Peyer's patch (tissue), 4 donors: ENCODE measurements at regions not wholly inside any gene's neighbourhood (a gene's known extent, or its start where the extent isn't known, plus 50 kb on each side); places are given as distances from the start of the nearest gene placed in this dataset.

Source experiments
- DNase-seq, 3 donors: peaks; one replicate each; pipeline ENCODE4 v3.0.0-alpha.2; 2017 to 2019
- H3K27ac ChIP-seq, 4 donors: fragments of 200-600 bp; sonication (generic); one replicate each; pipeline ENCODE4 v1.5.1; 2016 to 2019
- H3K27me3 ChIP-seq, 2 donors: fragments of 200-600 bp; sonication (generic); one replicate each; pipeline ENCODE4 v1.5.1; 2019
- H3K36me3 ChIP-seq, 3 donors: fragments of 200-600 bp; sonication (generic); one replicate each; pipeline ENCODE4 v1.5.1; 2016 to 2019
- H3K4me1 ChIP-seq, 4 donors: fragments of 200-600 bp; sonication (generic); one replicate each; pipeline ENCODE4 v1.5.1; 2016 to 2019
- H3K4me3 ChIP-seq, 4 donors: fragments of 200-600 bp; sonication (generic); 1 replicate in 3 of 4; 2 replicates in 1 of 4; pipeline ENCODE4 v1.5.1; 2016 to 2019; ENCODE audit warnings: mild to moderate bottlenecking in 1 of 4
- H3K9me3 ChIP-seq, 4 donors: fragments of 200-600 bp; sonication (generic); one replicate each; pipeline ENCODE4 v1.5.1; 2016 to 2019; ENCODE audit warnings: mild to moderate bottlenecking in 1 of 4
- POLR2A ChIP-seq, 2 donors: fragments of 450-650 bp; IDR thresholded peaks; one replicate each; pipeline ENCODE4 v1.5.1; 2017; ENCODE audit warnings: antibody characterized with exemption in 2 of 2, mild to moderate bottlenecking in 2 of 2, moderate library complexity in 2 of 2
- TF ChIP-seq, protein P1 (sequence below), 6 experiments: fragments of 450-650 bp in 4 of 6; fragments of 200-600 bp in 2 of 6; sonication (generic) in 1 of 6; IDR thresholded peaks; one replicate each; pipeline ENCODE4 v1.5.1; 2017 to 2019; ENCODE audit warnings: antibody characterized with exemption in 6 of 6, mild to moderate bottlenecking in 3 of 6, moderate library complexity in 1 of 6

DNA sequence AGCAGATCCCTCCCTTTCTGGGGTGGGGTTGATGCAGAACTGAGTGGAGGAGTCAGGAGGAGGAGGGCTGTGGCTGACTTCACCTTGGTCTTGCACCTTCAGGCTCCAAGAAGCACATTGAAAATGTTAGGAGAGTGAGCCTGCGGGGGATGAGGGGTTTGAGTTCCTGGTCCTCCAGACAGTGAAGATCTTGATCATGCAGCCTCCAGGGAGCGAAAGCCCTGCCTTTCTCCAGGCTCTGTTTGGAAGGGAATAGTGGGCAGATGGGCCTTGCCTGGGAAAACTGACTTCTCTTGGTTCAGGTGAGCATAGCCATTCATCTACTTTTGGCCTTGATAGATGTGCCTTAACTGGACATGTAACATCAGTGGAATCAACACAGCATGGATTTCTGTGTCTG, 267.6 kb upstream of the B3GAT1 start:
- TF ChIP-seq POLR2A (IDR thresholded peaks at IDR 0.05) = no peak
- TF ChIP-seq, protein P1, sequence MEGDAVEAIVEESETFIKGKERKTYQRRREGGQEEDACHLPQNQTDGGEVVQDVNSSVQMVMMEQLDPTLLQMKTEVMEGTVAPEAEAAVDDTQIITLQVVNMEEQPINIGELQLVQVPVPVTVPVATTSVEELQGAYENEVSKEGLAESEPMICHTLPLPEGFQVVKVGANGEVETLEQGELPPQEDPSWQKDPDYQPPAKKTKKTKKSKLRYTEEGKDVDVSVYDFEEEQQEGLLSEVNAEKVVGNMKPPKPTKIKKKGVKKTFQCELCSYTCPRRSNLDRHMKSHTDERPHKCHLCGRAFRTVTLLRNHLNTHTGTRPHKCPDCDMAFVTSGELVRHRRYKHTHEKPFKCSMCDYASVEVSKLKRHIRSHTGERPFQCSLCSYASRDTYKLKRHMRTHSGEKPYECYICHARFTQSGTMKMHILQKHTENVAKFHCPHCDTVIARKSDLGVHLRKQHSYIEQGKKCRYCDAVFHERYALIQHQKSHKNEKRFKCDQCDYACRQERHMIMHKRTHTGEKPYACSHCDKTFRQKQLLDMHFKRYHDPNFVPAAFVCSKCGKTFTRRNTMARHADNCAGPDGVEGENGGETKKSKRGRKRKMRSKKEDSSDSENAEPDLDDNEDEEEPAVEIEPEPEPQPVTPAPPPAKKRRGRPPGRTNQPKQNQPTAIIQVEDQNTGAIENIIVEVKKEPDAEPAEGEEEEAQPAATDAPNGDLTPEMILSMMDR (IDR thresholded peaks at IDR 0.05) = no peak
- no peak overlapping the region for H3K4me3 ChIP-seq
- no peaks in the 10 kb centered on the region for H3K36me3 ChIP-seq
- DNase-seq = no peak
- no peaks in the 10 kb centered on the region for H3K9me3 ChIP-seq
- H3K27me3 ChIP-seq = no peaks in the 10 kb centered on the region
- no peaks in the 10 kb centered on the region for H3K4me1 ChIP-seq
- H3K27ac ChIP-seq = no peak overlapping the region

DNA sequence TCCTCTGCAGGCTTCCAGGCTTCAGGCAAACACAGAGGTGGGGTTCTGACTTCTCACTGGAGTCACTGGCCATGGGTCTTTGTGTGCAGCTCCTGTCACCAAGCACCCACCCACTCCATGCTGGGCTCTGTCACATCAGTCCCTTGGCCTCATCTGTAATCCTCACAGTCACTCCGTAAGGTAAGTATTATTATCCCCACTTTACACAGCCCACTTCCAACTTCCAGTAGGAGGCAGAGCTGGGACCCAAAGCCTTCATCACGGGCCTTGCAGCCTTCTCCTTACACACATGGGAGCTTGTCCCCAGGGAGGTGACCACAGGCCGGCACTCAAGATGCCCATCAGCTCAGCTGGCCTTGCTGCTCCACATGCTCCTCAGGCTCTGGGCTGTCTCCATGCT, 266.7 kb upstream of the B3GAT1 start:
- Histone ChIP-seq H3K9me3 (no peaks in the 10 kb centered on the region), H3K27me3 (no peaks in the 10 kb centered on the region), H3K36me3 (no peaks in the 10 kb centered on the region), H3K4me1 (no peaks in the 10 kb centered on the region), H3K27ac (no peak overlapping the region), H3K4me3 (no peak overlapping the region)
- TF ChIP-seq, protein P1 (IDR thresholded peaks at IDR 0.05) = no peak
- no peak for TF ChIP-seq POLR2A (IDR thresholded peaks at IDR 0.05)
- DNase-seq = no peak

DNA sequence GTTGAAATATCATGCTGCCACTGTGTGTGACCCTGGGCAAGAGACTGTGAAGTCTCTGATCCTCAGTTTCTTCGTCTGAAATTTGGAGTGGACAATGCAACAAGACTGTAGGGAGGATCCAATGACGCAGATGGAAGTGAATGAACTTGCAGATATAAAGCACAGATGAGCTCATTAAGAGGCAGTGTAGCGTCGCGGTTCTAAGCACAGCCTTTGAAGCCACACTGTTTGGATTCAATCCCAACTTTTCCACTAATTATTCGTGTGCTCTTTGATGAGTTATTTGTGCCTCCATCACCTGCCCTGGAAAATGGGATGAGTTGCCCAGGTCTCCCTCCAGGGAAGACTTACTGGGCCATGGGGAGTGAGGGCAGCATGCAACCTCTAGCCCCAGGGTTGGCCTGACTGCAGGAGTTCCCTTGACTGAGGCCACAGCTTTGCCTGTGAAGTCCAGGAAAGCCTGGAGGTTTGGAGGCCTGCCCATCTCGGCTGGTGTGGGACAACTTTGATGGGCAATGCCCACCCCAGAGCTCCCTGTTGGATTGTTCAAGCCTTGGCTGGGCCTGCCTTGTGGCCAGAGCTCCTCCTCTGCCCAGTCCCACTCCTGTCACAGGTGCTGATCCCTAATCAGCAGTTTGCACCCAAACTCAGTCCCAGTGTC, 266.0 kb upstream of the B3GAT1 start:
- TF ChIP-seq POLR2A (IDR thresholded peaks at IDR 0.05) = no peak
- TF ChIP-seq, protein P1 (IDR thresholded peaks at IDR 0.05) = no peak
- no peak overlapping the region for H3K4me3 ChIP-seq
- H3K27me3 ChIP-seq = no peaks in the 10 kb centered on the region
- no peaks in the 10 kb centered on the region for H3K4me1 ChIP-seq
- no peak overlapping the region for H3K27ac ChIP-seq
- no peaks in the 10 kb centered on the region for H3K9me3 ChIP-seq
- H3K36me3 ChIP-seq = no peaks in the 10 kb centered on the region
- DNase-seq = no peak

DNA sequence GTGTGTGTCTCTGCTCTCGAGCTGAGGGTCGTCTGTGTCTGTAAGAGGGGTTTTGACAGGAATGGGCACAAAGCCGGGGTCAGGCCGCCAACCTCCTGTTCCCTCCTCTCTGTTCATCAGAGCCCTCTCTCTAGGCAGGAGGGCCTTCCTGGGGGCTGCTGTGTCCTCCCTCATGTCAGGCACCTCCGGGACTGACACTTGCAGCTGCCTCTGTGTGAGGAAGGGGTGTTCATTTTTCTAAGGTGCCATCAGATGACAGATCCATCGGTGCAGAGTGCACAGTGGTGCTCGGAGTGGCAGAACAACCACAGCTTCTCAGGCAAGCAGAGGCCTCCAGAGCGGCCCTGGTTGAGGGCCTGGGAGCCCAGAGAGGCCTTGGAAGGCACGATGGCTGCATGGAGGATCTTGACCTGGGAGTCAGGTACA, 265.4 kb upstream of the B3GAT1 start:
- Histone ChIP-seq H3K4me3 (no peak overlapping the region), H3K27me3 (no peaks in the 10 kb centered on the region), H3K27ac (no peak overlapping the region), H3K9me3 (no peaks in the 10 kb centered on the region), H3K36me3 (no peaks in the 10 kb centered on the region), H3K4me1 (no peaks in the 10 kb centered on the region)
- no peak for DNase-seq
- TF ChIP-seq, protein P1 (IDR thresholded peaks at IDR 0.05) = no peak
- TF ChIP-seq POLR2A (IDR thresholded peaks at IDR 0.05) = no peak

DNA sequence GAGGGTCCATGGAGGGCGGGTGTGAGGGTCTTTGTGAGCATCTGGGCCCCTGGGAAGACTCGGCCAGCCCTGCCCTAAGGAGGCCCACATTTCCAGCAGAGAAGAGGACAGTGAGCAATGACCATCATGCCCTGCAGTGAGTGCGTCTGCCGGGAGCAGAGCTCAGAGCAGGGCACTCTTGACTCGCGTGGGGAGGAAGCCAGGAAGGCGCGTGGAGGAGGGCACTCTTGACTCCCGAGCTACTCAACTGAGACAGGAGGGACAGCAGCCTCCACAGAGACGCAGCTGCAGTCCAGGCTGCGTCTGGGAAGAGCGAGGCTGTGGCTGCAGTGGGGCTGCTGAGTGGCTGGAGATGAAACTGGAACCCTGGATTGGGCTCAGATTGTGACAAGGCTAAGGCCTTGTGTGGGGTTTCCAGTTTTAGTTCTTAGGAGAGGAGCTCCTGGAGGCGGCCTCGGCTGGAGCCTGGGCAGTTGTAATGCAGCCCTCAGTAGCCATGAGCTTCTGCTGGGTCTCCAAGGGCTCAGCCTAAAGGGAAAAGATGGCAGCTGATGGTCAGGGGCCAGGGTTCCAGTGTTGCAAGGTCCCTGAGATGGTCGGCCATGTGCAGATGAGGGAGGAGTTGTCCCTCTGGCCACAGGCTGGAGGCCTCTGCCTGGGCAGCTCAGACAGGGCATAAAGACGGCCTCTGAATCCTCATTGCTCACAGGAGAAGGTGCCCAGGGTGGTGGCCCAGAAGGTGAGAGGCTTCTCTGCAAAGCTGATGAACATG, 264.7 kb upstream of the B3GAT1 start:
- Histone ChIP-seq H3K36me3 (no peaks in the 10 kb centered on the region), H3K9me3 (no peaks in the 10 kb centered on the region), H3K27ac (no peak overlapping the region), H3K4me3 (no peak overlapping the region), H3K27me3 (no peaks in the 10 kb centered on the region), H3K4me1 (no peaks in the 10 kb centered on the region)
- TF ChIP-seq, protein P1 (IDR thresholded peaks at IDR 0.05) = no peak
- TF ChIP-seq POLR2A (IDR thresholded peaks at IDR 0.05) = no peak
- no peak for DNase-seq
